Panc1 (cell line): ENCODE measurements at regions not wholly inside any gene's neighbourhood (a gene's known extent, or its start where the extent isn't known, plus 50 kb on each side); places are given as distances from the start of the nearest gene placed in this dataset.

Source experiments
- ATAC-seq: fragments of 200-7000 bp; cut with Tn5 transposase; 2 replicates; pipeline ENCODE4 v1.9.1; 2020; ENCODE audit warnings: mild to moderate bottlenecking, moderate library complexity
- BruUV-seq: library from RNA; stranded (reverse); fragments of 400-500 nt; replicated peaks from 2 replicates; lab custom pipeline; 2021; lab: Mats Ljungman, UMichigan
- CTCF ChIA-PET: fragments of 300-600 bp; sonication (Branson Sonifier 250); formaldehyde crosslinking; loops from one replicate; lab custom pipeline; 2022; ENCODE audit warnings: antibody characterized with exemption; lab: Charles Lee
- POLR2A ChIA-PET: fragments of 300-600 bp; sonication (Branson Sonifier 250); formaldehyde crosslinking; loops from one replicate; lab custom pipeline; 2022; ENCODE audit warnings: antibody characterized with exemption; lab: Charles Lee
- DNase-seq: peaks from one replicate; pipeline ENCODE4 v3.0.0-alpha.2; 2010; ENCODE audit warnings: low read depth, low spot score
- H3K27ac ChIP-seq: 2 replicates; pipeline ENCODE4 v1.5.1; 2011; ENCODE audit warnings: mild to moderate bottlenecking, low read length, inconsistent platforms
- H3K27me3 ChIP-seq: fragments of 200-500 bp; sonication (Bioruptor generic); 2 replicates; pipeline ENCODE4 v1.6.0; 2014; ENCODE audit warnings: low read length, inconsistent platforms; ENCODE audit not compliant: control insufficient read depth, insufficient read depth
- H3K36me3 ChIP-seq: fragments of 200-500 bp; sonication (Bioruptor generic); 2 replicates; pipeline ENCODE4 v1.5.1; 2014; ENCODE audit warnings: inconsistent platforms, mild to moderate bottlenecking, low read length, moderate library complexity; ENCODE audit not compliant: control insufficient read depth, insufficient read depth
- H3K4me1 ChIP-seq: 2 replicates; pipeline ENCODE4 v1.5.1; 2011; ENCODE audit warnings: inconsistent platforms, mild to moderate bottlenecking, low read length, moderate library complexity; ENCODE audit not compliant: control insufficient read depth, insufficient read depth
- H3K4me3 ChIP-seq, 2 experiments: 2 replicates each; pipeline ENCODE4 v1.5.1; 2011 to 2012; ENCODE audit warnings: low read depth in 2 of 2, low read length in 2 of 2, mild to moderate bottlenecking in 2 of 2, inconsistent platforms in 1 of 2, moderate library complexity in 1 of 2
- H3K9me3 ChIP-seq: fragments of 200-500 bp; sonication (Bioruptor generic); 2 replicates; pipeline ENCODE4 v1.5.1; 2014; ENCODE audit warnings: low read depth, mild to moderate bottlenecking, inconsistent platforms, low read length, moderate library complexity; ENCODE audit not compliant: control insufficient read depth, insufficient read depth
- POLR2AphosphoS5 ChIP-seq: IDR thresholded peaks from 2 replicates; pipeline ENCODE4 v1.6.1; 2012; ENCODE audit warnings: mild to moderate bottlenecking, low read depth, low read length, moderate library complexity
- SIN3A ChIP-seq: IDR thresholded peaks from 2 replicates; pipeline ENCODE4 v1.6.1; 2012; ENCODE audit warnings: low read depth, mild to moderate bottlenecking, low read length, moderate library complexity, borderline replicate concordance; ENCODE audit not compliant: insufficient read depth
- TCF7L2 ChIP-seq: IDR thresholded peaks from 2 replicates; pipeline ENCODE4 v1.6.1; 2011; ENCODE audit warnings: mild to moderate bottlenecking, low read depth, low read length, inconsistent platforms
- in situ Hi-C: cut with HindIII; loops from 2 replicates; pipeline ENCODE4 v1.10.0; 2016; ENCODE audit warnings: low sequenced_read_pairs, low pct_unique_long_range_greater_than_20kb
- intact Hi-C: fragments of 100-400 bp; cut with micrococcal nuclease; formaldehyde crosslinking; loops from one replicate; pipeline ENCODE4 v1.10.0; 2022; ENCODE audit not compliant: unreplicated experiment
- TF ChIP-seq, protein P1 (sequence below): fragments of 450-650 bp; IDR thresholded peaks from 2 replicates; pipeline ENCODE4 v1.5.1; 2017; ENCODE audit warnings: mild to moderate bottlenecking
- TF ChIP-seq, protein P2 (sequence below), 2 experiments: IDR thresholded peaks; 2 replicates each; pipeline ENCODE4 v1.6.1; 2011 to 2012; ENCODE audit warnings: low read depth in 2 of 2, control low read depth in 1 of 2, low read length in 1 of 2, mild to moderate bottlenecking in 1 of 2, moderate library complexity in 1 of 2; ENCODE audit not compliant: insufficient read depth in 1 of 2

DNA sequence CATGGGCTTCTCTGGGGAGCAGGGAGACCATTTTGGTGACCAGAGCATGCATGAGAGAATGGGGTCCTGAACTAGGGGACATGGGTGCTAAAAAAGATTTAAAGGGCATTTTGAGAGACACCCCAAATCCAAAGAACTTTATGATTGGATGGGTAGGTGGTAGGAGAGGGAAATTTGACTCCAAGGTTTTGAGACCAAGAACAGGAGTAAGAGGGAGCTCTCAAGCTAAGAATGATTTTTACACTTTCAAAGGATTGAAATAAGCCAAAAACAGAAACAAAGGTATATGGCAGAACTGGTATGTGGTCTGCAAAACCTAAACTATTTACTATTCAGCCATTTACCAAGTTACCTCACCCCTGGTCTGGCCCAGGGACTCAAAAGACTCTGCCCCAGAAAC is 318.2 kb upstream of the CLINT1 start:
- no TSS peak for BruUV-seq
- CTCF ChIA-PET = no interaction called here
- in situ Hi-C loops = no loop called here

DNA sequence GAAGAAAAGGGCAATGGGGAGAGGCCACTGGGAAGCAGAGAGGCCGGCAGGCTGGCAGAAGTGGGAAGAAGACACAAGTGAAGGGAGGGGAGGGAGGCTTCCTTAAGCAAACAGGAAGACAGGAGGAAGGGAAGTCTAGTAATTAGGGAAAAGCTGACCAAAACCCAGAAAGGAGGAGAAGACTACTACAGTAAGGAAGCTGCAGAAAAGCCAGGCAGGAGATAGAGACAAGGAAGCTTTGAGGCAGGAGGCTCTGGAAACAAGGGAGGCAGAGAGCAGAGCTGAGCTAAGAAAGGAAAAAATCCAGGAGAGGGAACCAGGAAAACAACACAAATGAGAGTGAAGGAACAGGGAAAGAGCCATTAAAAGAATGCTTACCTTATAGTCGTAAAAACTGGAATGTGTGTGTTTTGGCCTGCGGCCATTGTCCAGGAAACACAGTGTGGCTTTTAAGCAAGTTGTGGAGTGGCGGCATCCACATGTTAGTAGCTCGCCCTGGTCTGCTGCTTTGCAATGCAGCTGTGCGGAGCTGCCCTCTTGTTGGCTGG is 317.1 kb upstream of the CLINT1 start:
- H3K4me3 ChIP-seq = no peak overlapping the region
- TF ChIP-seq SIN3A = no peak
- no peak for TF ChIP-seq POLR2AphosphoS5
- TF ChIP-seq, protein P1, sequence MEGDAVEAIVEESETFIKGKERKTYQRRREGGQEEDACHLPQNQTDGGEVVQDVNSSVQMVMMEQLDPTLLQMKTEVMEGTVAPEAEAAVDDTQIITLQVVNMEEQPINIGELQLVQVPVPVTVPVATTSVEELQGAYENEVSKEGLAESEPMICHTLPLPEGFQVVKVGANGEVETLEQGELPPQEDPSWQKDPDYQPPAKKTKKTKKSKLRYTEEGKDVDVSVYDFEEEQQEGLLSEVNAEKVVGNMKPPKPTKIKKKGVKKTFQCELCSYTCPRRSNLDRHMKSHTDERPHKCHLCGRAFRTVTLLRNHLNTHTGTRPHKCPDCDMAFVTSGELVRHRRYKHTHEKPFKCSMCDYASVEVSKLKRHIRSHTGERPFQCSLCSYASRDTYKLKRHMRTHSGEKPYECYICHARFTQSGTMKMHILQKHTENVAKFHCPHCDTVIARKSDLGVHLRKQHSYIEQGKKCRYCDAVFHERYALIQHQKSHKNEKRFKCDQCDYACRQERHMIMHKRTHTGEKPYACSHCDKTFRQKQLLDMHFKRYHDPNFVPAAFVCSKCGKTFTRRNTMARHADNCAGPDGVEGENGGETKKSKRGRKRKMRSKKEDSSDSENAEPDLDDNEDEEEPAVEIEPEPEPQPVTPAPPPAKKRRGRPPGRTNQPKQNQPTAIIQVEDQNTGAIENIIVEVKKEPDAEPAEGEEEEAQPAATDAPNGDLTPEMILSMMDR = no peak
- TF ChIP-seq TCF7L2 = no peak
- TF ChIP-seq, protein P2, sequence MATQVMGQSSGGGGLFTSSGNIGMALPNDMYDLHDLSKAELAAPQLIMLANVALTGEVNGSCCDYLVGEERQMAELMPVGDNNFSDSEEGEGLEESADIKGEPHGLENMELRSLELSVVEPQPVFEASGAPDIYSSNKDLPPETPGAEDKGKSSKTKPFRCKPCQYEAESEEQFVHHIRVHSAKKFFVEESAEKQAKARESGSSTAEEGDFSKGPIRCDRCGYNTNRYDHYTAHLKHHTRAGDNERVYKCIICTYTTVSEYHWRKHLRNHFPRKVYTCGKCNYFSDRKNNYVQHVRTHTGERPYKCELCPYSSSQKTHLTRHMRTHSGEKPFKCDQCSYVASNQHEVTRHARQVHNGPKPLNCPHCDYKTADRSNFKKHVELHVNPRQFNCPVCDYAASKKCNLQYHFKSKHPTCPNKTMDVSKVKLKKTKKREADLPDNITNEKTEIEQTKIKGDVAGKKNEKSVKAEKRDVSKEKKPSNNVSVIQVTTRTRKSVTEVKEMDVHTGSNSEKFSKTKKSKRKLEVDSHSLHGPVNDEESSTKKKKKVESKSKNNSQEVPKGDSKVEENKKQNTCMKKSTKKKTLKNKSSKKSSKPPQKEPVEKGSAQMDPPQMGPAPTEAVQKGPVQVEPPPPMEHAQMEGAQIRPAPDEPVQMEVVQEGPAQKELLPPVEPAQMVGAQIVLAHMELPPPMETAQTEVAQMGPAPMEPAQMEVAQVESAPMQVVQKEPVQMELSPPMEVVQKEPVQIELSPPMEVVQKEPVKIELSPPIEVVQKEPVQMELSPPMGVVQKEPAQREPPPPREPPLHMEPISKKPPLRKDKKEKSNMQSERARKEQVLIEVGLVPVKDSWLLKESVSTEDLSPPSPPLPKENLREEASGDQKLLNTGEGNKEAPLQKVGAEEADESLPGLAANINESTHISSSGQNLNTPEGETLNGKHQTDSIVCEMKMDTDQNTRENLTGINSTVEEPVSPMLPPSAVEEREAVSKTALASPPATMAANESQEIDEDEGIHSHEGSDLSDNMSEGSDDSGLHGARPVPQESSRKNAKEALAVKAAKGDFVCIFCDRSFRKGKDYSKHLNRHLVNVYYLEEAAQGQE (IDR thresholded peaks at IDR 0.05; ENCODE audit: insufficient read depth in 1 of 2, low read depth in 2 of 2, low read length in 1 of 2) = no peak
- intact Hi-C loops = loop anchor here (2.0 to 5.0 kb wide), 2 partner anchors 521 to 931 kb away; no protein-coding TSS in a partner anchor
- no TSS peak for BruUV-seq
- H3K36me3 ChIP-seq = no peaks in the 10 kb centered on the region
- no peak overlapping the region for H3K27ac ChIP-seq
- ChIA-PET POLR2A (no interaction called here), CTCF (interaction anchor here (0.6 to 1.4 kb wide), 2 partner anchors 103 to 931 kb away, joined by 3 to 4 read pairs; no protein-coding TSS in a partner anchor)
- ATAC-seq = no peak
- H3K27me3 ChIP-seq = no peaks in the 10 kb centered on the region; the same call in 1 of the 2 replicates
- H3K4me1 ChIP-seq = no peaks in the 10 kb centered on the region
- DNase-seq = no peak
- no peaks in the 10 kb centered on the region for H3K9me3 ChIP-seq
- in situ Hi-C loops = no loop called here

More for the DNA sequence above, 318.2 kb upstream of the CLINT1 start:
- TF ChIP-seq, protein P2 (IDR thresholded peaks at IDR 0.05; ENCODE audit: insufficient read depth in 1 of 2, low read depth in 2 of 2, low read length in 1 of 2) = no peak
- TF ChIP-seq, protein P1 = no peak
- TF ChIP-seq SIN3A (no peak), TCF7L2 (no peak), POLR2AphosphoS5 (no peak)
- Histone ChIP-seq H3K27ac (no peak overlapping the region), H3K9me3 (no peaks in the 10 kb centered on the region), H3K4me3 (no peak overlapping the region), H3K27me3 (no peaks in the 10 kb centered on the region; the same call in 1 of the 2 replicates), H3K4me1 (no peaks in the 10 kb centered on the region), H3K36me3 (no peaks in the 10 kb centered on the region)
- no peak for ATAC-seq
- DNase-seq = no peak
- intact Hi-C loops = loop anchor here (2.0 to 5.0 kb wide), 2 partner anchors 520 to 930 kb away; no protein-coding TSS in a partner anchor
- POLR2A ChIA-PET = no interaction called here
